Stimulated activated CD8-positive, alpha-beta memory T cell treated with anti-CD3 and anti-CD28 coated beads, Interleukin-2, amount 100 ng/mL, for 1 hour (primary cell): ENCODE measurements at regions not wholly inside any gene's neighbourhood (a gene's known extent, or its start where the extent isn't known, plus 50 kb on each side); places are given as distances from the start of the nearest gene placed in this dataset.
"Not testable (repeated sequence)": the region's sequence is repeated elsewhere in the genome, so short reads cannot be mapped to it uniquely, and the experiment has no call there.

ENCODE experiments used
- DNase-seq, 2 donors: peaks; one replicate each; pipeline ENCODE4 v3.0.0-alpha.2; 2020; ENCODE audit warnings: low read depth in 2 of 2

DNA sequence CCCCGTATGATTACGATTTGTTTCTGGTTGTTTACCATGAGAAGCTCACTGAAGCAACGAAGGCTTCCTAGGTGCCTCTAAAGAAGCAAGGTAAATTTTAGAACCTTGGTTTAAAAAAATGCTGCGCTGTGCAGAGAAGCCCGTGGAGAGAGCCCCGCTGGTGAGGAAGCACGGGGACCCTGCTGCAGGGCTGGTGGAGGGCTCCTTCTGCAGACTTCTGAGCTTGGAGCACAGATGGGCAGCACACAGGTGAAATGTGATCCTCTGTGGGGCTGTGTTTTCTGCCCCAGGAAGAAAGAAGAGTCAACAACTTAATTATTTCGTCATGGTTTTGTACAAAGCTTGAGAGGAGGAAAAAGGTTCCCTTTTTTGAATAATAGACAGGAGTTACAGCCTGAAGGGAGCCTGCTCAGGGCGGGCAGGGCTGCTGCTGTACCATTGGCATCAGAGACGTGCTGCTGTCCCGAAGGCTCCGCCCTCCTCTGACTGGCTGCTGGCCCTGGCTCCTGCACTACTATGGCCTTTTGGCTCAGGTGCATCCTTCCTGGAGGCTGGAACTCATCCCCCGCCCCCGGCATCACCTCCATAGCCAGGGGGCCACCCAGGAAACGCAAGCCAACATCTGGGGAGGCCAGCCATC is 108.0 kb upstream of the PLGLB2 start:
- not testable (repeated sequence) for DNase-seq

DNA sequence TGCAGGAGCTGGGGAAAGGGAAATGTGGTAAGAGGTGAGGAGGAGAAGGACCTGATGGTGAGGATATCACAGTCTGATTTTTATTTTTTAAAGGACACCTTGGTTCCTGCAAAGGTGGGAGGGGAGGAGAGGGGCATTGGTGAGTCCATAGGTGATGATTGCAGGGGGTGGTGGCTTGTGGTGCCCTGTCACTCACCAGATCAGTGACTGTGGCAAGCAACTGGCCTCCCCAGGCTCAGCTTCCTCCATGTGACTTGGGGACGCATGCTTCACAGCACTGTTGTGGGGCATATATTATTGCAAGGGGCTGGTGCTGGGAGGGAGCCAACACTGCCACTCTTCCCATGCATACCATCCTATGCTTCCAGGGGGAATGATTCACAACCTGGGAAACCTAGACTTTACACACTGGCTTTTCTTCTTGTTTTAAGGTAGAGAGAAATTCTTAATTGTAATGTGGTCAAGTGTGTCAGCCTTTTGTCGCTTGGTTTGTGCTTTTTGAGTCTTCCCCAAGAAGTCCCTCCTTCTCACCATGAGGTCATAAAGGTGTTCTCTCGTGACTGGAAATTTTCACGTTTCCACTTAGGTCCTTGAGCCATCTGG is 106.8 kb upstream of the PLGLB2 start:
- not testable (repeated sequence) for DNase-seq

DNA sequence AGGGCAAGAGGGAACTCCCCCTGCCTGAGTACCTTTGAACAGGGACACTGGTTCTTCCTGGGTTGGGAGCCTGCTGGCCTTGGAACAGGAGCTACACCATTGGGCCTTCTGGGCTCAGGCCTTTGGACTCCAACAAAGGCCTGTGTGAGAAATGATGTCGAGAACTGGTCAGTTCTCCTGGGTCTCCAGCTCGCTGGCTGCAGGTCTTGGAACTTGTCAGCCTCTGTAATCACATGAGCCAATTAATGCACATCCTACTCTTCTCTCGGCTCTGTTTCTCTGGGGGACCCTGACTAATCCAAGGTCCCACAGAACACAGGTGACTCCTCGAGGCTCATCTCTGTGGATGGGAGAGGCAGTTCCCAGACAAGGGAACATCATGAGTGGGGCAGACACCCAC is 104.7 kb upstream of the PLGLB2 start:
- DNase-seq = not testable (repeated sequence)

GRCh38 chr2:87647737-87648498 is 100.0 kb upstream of the PLGLB2 start:
- not testable (repeated sequence) for DNase-seq

DNA sequence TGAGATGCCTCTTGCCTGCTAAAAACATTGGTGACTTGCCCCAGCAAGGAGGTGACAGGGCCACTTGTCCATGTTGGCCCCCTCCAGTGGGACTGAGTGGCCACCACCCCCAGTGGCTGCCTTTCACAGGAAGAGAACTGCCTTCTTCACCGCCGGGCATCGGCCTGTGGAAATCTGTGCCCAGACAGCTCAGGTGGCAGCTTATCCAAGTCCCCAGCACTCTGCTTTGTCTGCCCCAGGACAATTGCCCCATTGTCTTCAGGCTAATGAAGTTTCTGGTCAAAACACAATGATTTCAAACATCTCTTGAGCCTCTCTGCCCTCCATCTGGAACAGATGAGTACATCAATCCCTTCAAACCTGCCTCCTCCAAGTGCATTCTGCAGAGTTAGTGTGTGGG is 99.1 kb upstream of the PLGLB2 start:
- DNase-seq = not testable (repeated sequence)

DNA sequence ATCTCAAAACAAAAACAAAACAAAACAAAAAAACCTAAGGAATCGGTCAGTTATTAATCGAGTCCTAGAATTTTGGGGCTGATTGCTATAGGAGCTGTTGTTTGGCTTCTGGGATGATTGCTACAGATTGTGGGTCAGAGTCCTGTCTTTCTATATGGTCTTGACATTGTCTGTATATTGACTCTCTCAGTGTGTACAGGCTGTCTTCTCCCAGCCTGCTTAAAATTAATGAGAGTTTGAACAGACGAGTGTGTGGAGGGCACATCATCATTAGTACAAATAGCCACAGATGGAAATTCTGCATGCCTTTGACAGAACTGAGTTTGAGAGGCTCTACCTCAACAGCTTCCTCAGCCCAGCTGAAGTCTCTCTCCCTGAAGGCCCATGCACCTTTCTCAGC is 98.0 kb upstream of the PLGLB2 start:
- not testable (repeated sequence) for DNase-seq

DNA sequence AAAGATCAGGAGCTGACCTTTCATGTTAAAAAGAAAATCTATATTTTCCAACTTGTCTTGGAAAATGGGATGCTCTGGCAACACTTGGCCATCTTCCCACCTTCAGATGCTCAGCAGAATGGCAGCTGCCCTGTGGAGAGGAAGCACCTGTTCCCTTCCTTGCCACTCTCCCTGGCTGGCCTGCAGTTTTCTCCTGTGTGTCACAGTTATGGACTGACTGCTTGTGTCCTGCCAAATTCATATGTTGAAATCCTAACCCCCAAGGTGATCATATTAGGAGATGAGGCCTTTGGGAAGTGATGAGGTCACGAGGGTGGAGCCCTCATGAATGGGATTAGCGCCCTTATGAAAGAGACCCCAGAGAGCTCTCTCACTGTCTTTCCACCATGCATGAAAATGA is 97.0 kb upstream of the PLGLB2 start:
- DNase-seq = not testable (repeated sequence)

DNA sequence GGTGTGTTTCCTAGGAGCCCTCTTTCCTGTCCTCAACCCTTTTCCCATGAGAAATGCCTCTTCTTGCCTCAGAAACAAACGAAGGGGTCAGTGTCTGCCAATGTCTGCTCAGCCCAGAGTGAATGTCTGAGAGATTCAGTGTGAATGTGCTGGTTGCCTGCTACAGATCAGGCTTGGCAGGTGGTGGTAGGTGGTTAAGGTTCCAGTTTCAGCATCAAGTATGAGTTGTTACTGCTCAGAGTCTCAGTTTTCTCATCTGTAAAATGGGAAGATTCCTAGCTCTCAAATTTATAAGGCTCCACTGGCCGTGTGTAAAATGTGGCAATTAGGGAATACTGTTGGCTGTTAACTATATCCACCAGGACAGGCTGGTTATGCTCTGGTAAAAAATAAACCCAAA is 96.3 kb upstream of the PLGLB2 start:
- DNase-seq = not testable (repeated sequence)

GRCh38 chr2:87653373-87653772 is 94.5 kb upstream of the PLGLB2 start:
- DNase-seq = not testable (repeated sequence)

DNA sequence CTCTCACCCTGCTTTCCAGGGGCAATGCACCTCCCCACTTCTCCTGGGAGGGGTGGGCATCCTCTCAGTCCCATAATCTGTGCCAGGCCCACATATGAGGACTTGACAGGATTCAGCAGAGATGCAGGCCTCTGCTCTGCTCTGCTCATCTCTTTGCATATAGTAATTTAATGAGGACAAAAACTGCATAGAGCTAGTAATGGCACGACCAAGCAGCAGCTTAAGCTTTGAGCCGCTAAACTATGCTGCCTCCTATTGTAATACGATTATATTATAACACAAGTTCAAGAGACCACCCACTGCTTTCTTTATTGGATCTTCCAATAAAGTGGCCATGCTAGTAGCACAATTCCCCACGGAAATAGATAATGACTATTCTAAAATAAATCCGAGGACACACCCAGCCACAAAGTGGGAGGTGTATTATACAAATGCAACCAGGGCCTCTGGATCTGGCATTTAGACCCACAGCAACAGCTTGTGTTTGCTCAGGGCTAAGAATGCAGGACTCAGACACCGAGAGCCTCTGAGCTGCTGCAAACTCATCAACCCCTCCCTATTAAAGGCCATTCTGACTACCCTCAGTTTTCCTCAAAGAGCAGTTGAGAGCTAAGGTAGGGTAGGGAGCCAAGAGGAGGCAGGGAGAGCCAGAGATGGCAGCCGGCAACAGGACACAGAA is 93.6 kb upstream of the PLGLB2 start:
- DNase-seq = not testable (repeated sequence)

- not testable (repeated sequence) for DNase-seq
Measured at GRCh38 chr2:87657915-87658314, 90.0 kb upstream of the PLGLB2 start.

DNA sequence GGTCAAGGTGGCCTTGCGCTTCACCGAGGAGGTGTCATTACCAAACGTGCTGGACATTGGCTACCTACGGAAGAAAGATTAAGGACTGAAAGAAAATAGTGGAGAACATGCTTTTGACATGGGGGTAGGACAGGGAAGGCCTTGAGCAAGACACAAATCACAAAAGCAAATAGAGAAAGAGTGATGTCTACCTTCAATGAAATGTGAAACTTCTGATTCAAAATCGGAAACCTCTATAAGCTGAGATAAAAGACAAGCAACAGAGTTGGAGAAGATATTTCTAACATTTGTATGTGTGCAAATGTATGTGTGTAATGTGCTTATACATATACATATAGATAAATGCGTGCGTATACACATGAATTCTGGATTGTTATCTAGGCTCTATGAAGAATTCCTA is 89.5 kb upstream of the PLGLB2 start:
- not testable (repeated sequence) for DNase-seq

DNA sequence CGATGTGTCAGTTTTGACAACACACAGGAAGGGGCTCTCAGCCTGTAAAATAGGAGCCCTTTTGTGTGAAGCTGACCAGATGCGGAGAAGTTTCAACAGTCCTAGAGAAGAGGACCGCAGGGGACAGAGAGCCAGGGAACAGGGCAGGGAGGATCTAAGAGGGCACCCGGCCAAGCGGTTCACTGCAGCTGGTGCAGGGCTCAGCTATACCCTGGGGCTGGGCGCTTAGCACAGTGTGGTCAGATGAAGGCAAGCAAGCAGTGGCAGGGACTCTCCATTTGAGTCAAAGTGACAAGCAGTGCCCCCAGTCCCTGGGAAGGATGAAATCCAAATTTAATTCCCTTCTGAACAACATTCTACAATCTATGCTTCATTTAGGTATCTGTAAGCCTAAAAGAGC is 88.9 kb upstream of the PLGLB2 start:
- not testable (repeated sequence) for DNase-seq

DNA sequence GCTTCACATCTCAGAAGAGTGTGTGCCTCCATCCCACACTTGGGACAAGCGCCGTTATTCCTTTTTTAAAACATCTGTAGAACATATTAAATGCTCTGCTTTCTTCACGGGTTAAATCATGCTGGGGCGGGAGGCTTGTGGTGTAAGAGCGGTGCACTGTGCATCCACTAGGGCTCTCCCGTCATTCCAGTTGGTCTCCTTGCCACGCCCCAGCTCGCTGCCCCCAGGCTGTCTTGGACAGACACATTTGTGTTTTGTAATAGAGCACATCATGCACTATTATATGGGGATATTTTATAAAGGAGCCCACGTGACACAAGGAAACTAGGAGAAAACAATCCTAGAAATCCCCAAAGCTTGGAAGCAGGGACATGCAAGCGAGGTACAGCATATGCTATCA is 87.7 kb upstream of the PLGLB2 start:
- not testable (repeated sequence) for DNase-seq

DNA sequence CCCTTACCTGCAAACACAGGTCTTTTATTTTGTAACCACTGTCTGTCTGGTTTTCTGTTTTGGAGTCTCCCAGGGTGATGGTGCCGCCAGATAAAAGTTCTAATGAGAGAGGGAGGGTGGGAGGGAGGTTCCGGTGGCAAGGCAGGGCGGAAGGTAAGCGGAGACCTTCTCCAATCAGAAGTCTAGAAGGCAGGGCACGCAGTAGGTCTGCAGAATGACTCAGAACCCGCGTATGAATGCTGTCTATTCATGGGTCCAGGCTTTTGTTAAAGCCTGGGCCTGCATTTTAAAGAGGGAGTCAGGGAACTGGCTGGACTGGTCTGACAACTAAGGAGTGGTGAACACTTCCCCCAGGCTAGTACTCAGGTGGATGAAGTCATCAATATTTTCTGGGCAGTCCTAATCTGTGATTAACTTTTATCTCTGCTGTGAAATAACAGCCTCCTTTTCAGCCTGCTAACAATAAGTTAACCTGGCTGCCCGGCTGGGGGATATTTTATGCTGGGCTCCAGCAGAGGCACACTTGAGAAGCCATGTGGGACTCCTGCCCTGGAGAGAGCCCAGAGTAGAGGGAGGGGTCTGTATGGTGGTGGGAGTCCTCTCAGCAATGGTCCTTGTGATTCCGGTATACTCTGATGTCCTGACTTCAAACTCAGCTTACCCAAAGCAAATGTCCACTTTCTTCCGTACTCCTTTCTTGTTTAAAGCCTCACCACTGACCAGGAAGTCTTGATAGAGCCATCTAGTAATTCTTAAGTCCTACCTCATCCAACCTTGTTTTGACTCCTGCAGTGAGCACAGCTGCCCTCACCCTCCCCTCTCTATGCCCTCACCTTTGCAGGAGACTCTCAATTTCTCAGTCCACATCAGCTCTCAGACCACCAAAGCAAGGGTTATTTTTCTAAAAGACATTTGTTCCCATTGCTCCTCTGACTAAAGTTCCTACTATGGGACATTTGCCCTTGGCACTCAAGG is 85.3 kb upstream of the PLGLB2 start:
- not testable (repeated sequence) for DNase-seq

DNA sequence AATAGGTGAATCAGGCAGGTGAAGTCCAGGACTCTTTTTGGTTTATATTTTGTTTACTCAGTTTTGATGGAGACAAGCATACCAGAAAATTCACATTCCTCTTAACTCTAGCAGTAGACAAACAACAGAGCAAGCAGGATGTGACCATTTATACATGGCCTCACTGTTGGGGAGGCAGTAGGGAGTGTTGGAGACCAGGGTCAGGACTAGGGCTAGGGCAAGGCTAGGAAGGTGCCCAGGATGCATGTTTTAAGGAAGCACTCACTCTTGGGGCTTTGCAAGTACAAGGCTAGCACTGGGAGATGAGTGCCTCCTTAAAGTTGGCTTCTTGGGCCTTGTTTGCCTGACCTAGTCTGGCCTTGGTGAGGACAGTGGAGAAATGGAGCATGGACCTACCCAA is 84.5 kb upstream of the PLGLB2 start:
- DNase-seq = not testable (repeated sequence)

DNA sequence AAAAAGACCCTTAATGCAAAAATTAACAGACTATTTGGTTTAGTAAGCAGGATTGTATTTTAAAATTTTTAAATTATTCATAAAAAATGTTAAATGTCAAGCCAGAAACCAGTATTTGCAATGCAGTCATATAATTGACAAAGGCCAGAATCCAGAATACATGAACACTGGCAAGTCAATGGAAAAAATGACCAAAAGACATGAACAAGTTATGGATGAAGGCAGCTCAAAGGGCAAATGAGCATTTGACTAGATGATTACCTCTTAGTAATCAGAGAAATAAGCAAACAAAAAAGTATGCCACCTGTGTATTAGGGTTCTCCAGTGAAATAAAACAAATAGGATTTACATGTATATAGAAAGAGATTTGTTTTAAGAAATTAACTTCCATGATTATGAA is 80.9 kb upstream of the PLGLB2 start:
- DNase-seq = not testable (repeated sequence)

DNA sequence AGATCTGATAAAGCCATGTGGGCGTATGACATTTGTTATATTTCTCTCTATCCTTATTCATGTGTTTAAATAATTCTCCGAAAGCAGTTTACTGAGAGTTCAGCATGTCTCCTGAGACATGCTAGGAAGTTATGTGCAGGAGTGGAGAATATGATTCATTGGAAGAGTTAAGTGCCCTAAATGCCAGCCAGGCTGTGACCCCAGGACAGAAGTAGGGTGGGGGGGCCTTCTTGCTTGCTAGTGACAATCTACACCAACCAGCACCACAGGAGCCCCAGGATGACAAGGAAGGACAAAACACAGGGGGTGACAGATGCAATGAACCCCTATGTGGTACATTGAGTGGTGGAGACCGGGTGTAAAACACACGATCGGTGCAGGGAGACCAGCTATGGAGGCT is 79.5 kb upstream of the PLGLB2 start:
- not testable (repeated sequence) for DNase-seq

DNA sequence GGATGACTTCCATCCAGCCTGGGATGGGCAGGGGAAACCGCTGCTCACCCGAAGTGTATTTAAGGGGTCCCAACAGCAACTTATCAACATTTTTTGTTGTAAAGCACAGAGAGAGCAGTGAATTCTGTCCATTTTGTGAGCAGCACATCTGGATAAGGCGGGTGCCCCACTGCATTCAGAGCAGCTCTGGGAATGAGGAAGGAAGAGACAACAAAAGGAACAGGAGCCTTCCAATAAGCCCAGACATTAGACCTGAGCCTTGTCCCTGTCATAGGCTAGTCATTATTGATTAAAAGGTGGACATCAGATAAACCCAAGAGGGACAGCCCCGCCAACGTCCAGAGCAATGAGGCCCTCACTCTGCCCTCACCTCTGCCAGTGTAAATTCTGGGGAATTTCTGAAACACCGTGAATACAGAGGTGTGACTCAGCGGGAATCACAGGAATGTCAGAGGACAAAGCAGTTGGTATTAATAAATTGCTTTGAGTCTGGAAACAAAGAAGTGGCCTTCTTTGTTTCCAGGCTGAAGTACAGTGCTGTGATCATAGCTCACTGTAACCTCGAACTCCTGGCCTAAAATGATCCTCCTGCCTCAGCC is 78.2 kb upstream of the PLGLB2 start:
- DNase-seq = not testable (repeated sequence)

DNA sequence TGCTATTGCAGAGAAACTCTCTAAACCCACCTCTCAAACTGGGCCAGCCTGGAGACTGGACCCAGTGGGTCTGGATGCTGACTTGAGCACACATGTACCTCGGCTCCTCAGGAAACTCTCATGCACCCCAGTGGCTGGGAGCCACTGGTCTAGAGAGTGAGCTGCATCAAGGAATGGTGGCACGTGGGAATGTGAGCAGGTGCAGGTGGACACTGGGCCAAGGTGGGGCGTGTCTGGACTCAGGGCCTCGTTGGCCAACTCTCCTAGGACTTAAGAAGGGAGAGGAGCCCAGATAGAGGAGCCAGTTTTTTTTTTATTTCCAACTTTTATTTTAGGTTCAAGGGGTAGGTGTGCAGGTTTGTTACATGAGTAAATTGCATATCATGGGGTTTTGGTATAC is 75.5 kb upstream of the PLGLB2 start:
- not testable (repeated sequence) for DNase-seq

- not testable (repeated sequence) for DNase-seq
Measured at GRCh38 chr2:87674729-87675128, 73.2 kb upstream of the PLGLB2 start.
